H1 (cell line): ENCODE measurements at regions not wholly inside any gene's neighbourhood (a gene's known extent, or its start where the extent isn't known, plus 50 kb on each side); places are given as distances from the start of the nearest gene placed in this dataset.
A peak's percentile ranks its signal among the peaks of the same experiment; 100 is the strongest.

Source experiments
- CTCF ChIA-PET: fragments of 300-600 bp; sonication (Branson Sonifier 250); formaldehyde crosslinking; loops from one replicate; lab custom pipeline; 2021; ENCODE audit not compliant: partially characterized antibody; lab: Charles Lee
- POLR2A ChIA-PET: fragments of 300-600 bp; sonication (Branson Sonifier 250); formaldehyde crosslinking; loops from one replicate; lab custom pipeline; 2021; ENCODE audit warnings: inconsistent platforms; ENCODE audit not compliant: partially characterized antibody; lab: Charles Lee
- DNase-seq, 2 experiments: peaks; one replicate each; pipeline versions ENCODE4 v3.0.0 to v3.0.0-alpha.2; 2010 to 2022; ENCODE audit warnings: low spot score in 2 of 2, low read depth in 1 of 2, mixed read lengths in 1 of 2
- FAIRE-seq: peaks from 2 replicates; lab custom pipeline; 2011; peaks lifted over from hg19 to GRCh38; lab: Jason Lieb, UNC
- H2AFZ ChIP-seq: 2 replicates; pipeline ENCODE4 v1.8.1; 2012; ENCODE audit warnings: low read length, inconsistent platforms
- H2AK5ac ChIP-seq: 2 replicates; pipeline ENCODE4 v1.6.1; 2013; ENCODE audit warnings: low read depth, low read length
- H2BK120ac ChIP-seq: replicated peaks from 2 replicates; pipeline ENCODE3; 2013; ENCODE audit warnings: low read depth, low read length, inconsistent platforms
- H2BK12ac ChIP-seq: 2 replicates; pipeline ENCODE4 v1.6.1; 2013; ENCODE audit warnings: low read depth, low read length
- H2BK15ac ChIP-seq: 2 replicates; pipeline ENCODE4 v1.6.1; 2013; ENCODE audit warnings: low read length
- H2BK20ac ChIP-seq: 2 replicates; pipeline ENCODE4 v1.6.1; 2013; ENCODE audit warnings: low read length
- H2BK5ac ChIP-seq: 2 replicates; pipeline ENCODE4 v1.6.1; 2013; ENCODE audit warnings: low read depth, low read length
- H3K14ac ChIP-seq: 2 replicates; pipeline ENCODE4 v1.6.1; 2013; ENCODE audit warnings: inconsistent platforms; ENCODE audit not compliant: insufficient read length
- H3K18ac ChIP-seq: 2 replicates; pipeline ENCODE4 v1.6.1; 2013; ENCODE audit warnings: low read length; ENCODE audit errors: extremely low read depth
- H3K23ac ChIP-seq: 2 replicates; pipeline ENCODE4 v1.6.1; 2013; ENCODE audit warnings: inconsistent platforms; ENCODE audit not compliant: insufficient read length
- H3K23me2 ChIP-seq: 2 replicates; pipeline ENCODE4 v1.6.1; 2013; ENCODE audit warnings: low read depth, low read length
- H3K27ac ChIP-seq: 2 replicates; pipeline ENCODE4 v1.6.1; 2011; ENCODE audit warnings: low read depth, low read length, inconsistent platforms
- H3K27me3 ChIP-seq, 4 experiments: replicated peaks in 1 of 4; 1 replicate in 1 of 4; 2 replicates in 3 of 4; pipeline versions ENCODE4 v1.6.1 to v1.8.1; 2011 to 2013; ENCODE audit warnings: low read length in 3 of 4, mild to moderate bottlenecking in 3 of 4, inconsistent platforms in 2 of 4, mixed read lengths in 2 of 4, moderate library complexity in 1 of 4; ENCODE audit not compliant: control insufficient read depth in 3 of 4, insufficient read depth in 3 of 4; ENCODE audit errors: extremely low read depth in 1 of 4
- H3K36me3 ChIP-seq, 4 experiments: 2 replicates each; pipeline versions ENCODE4 v1.6.1 to v1.8.1; 2011 to 2013; ENCODE audit warnings: mild to moderate bottlenecking in 4 of 4, low read length in 3 of 4, moderate library complexity in 2 of 4, control low read depth in 1 of 4, inconsistent platforms in 1 of 4; ENCODE audit not compliant: insufficient read depth in 4 of 4, control insufficient read depth in 2 of 4
- H3K4ac ChIP-seq: replicated peaks from 2 replicates; pipeline ENCODE3; 2013; ENCODE audit warnings: low read length, low read depth, mixed read lengths, inconsistent platforms; ENCODE audit not compliant: insufficient read length
- H3K4me1 ChIP-seq, 4 experiments: replicated peaks in 1 of 4; 1 replicate in 1 of 4; 2 replicates in 3 of 4; pipeline versions ENCODE4 v1.6.1 to v1.8.1; 2011 to 2013; ENCODE audit warnings: low read length in 3 of 4, inconsistent platforms in 2 of 4, mixed read lengths in 1 of 4; ENCODE audit not compliant: insufficient read depth in 4 of 4, control insufficient read depth in 3 of 4
- H3K4me2 ChIP-seq, 2 experiments: 2 replicates each; pipeline versions ENCODE4 v1.6.1 to v1.8.1; 2011 to 2013; ENCODE audit warnings: low read depth in 2 of 2, low read length in 2 of 2, control low read depth in 1 of 2, inconsistent platforms in 1 of 2, mild to moderate bottlenecking in 1 of 2; ENCODE audit not compliant: insufficient read depth in 1 of 2
- H3K4me3 ChIP-seq, 4 experiments: fragments of 200-600, 300-600 bp in 1 of 4; sonication (generic), shearing (Covaris generic), sonication (Bioruptor Twin) in 1 of 4; 2 replicates each; pipeline versions ENCODE4 v1.5.1 to v1.8.1; 2011 to 2016; ENCODE audit warnings: low read length in 4 of 4, low read depth in 3 of 4, control low read depth in 2 of 4, inconsistent platforms in 2 of 4, mild to moderate bottlenecking in 2 of 4, mixed read lengths in 1 of 4, moderate library complexity in 1 of 4; ENCODE audit not compliant: insufficient read depth in 2 of 4; ENCODE audit errors: extremely low read depth in 1 of 4
- H3K56ac ChIP-seq: replicated peaks from 2 replicates; pipeline ENCODE3; 2013; ENCODE audit warnings: low read depth, mild to moderate bottlenecking, mixed read lengths, low read length, inconsistent platforms; ENCODE audit not compliant: insufficient read length
- H3K79me1 ChIP-seq: 2 replicates; pipeline ENCODE4 v1.6.1; 2013; ENCODE audit warnings: low read depth, low read length, control low read depth
- H3K79me2 ChIP-seq, 2 experiments: 2 replicates each; pipeline versions ENCODE4 v1.6.1 to v1.8.1; 2012 to 2013; ENCODE audit warnings: low read length in 2 of 2, mild to moderate bottlenecking in 2 of 2, inconsistent platforms in 1 of 2; ENCODE audit not compliant: insufficient read depth in 2 of 2, control insufficient read depth in 1 of 2
- H3K9ac ChIP-seq, 4 experiments: replicated peaks in 1 of 4; 1 replicate in 1 of 4; 2 replicates in 3 of 4; pipeline versions ENCODE4 v1.6.1 to v1.8.1; 2011 to 2013; ENCODE audit warnings: low read depth in 3 of 4, low read length in 3 of 4, control low read depth in 2 of 4, mild to moderate bottlenecking in 2 of 4, moderate library complexity in 2 of 4, inconsistent platforms in 1 of 4; ENCODE audit errors: extremely low read depth in 1 of 4
- H3K9me3 ChIP-seq, 2 experiments: 2 replicates each; pipeline versions ENCODE4 v1.6.1 to v1.8.1; 2012 to 2013; ENCODE audit warnings: mild to moderate bottlenecking in 2 of 2, moderate library complexity in 2 of 2, control low read depth in 1 of 2, inconsistent platforms in 1 of 2, low read depth in 1 of 2, low read length in 1 of 2, mixed read lengths in 1 of 2; ENCODE audit not compliant: insufficient read depth in 2 of 2
- H4K20me1 ChIP-seq, 2 experiments: replicated peaks in 1 of 2; 2 replicates each; pipeline versions ENCODE3 to v1.8.1; 2011 to 2013; ENCODE audit warnings: inconsistent platforms in 2 of 2, low read length in 2 of 2, mild to moderate bottlenecking in 1 of 2; ENCODE audit not compliant: insufficient read depth in 2 of 2, control insufficient read depth in 1 of 2
- H4K5ac ChIP-seq: 2 replicates; pipeline ENCODE4 v1.6.1; 2013; ENCODE audit warnings: low read length, low read depth, mixed read lengths, inconsistent platforms; ENCODE audit not compliant: insufficient read length
- H4K8ac ChIP-seq: 2 replicates; pipeline ENCODE4 v1.8.0; 2013; ENCODE audit warnings: mild to moderate bottlenecking, moderate library complexity, low read length, inconsistent platforms; ENCODE audit not compliant: insufficient read depth; ENCODE audit errors: extremely low read depth
- H4K91ac ChIP-seq: replicated peaks from 2 replicates; pipeline ENCODE3; 2013; ENCODE audit warnings: low read length, mixed read lengths, inconsistent platforms; ENCODE audit not compliant: insufficient read length
- BACH1 ChIP-seq: IDR thresholded peaks from 2 replicates; pipeline ENCODE4 v1.6.1; 2012; ENCODE audit warnings: low read length, improper control_type of control experiment
- BCL11A ChIP-seq, 2 experiments: IDR thresholded peaks; one replicate each; pipeline ENCODE4 v1.6.1; 2011; ENCODE audit warnings: low read depth in 2 of 2, low read length in 2 of 2, mild to moderate bottlenecking in 2 of 2
- CBX8 ChIP-seq: fragments of 300-800, 300-1000 bp; sonication (generic); IDR thresholded peaks from 2 replicates; pipeline ENCODE4 v1.7.1; 2016; ENCODE audit warnings: low read depth, low read length, borderline replicate concordance
- CEBPB ChIP-seq: IDR thresholded peaks from 2 replicates; pipeline ENCODE4 v1.6.1; 2012; ENCODE audit warnings: low read depth, low read length
- HDAC6 ChIP-seq: IDR thresholded peaks from one replicate; pipeline ENCODE4 v1.7.1; 2012; ENCODE audit warnings: low read depth, mild to moderate bottlenecking, inconsistent platforms, low read length, moderate library complexity
- KDM5A ChIP-seq: fragments of 200-600 bp; IDR thresholded peaks from 2 replicates; pipeline ENCODE4 v1.7.1; 2012; ENCODE audit warnings: mild to moderate bottlenecking, low read length, inconsistent platforms, mixed read lengths
- NANOG ChIP-seq: IDR thresholded peaks from 2 replicates; pipeline ENCODE4 v1.6.1; 2011; ENCODE audit warnings: low read length, low read depth, mild to moderate bottlenecking, inconsistent platforms; ENCODE audit not compliant: insufficient read depth, poor library complexity, severe bottlenecking
- RBBP5 ChIP-seq: IDR thresholded peaks from 2 replicates; pipeline ENCODE4 v1.7.1; 2012; ENCODE audit warnings: low read depth, mild to moderate bottlenecking, inconsistent platforms, low read length, moderate library complexity, borderline replicate concordance
- RXRA ChIP-seq: IDR thresholded peaks from 2 replicates; pipeline ENCODE4 v1.6.1; 2011; ENCODE audit warnings: low read depth, mild to moderate bottlenecking, low read length, moderate library complexity; ENCODE audit not compliant: insufficient read depth
- SP2 ChIP-seq: IDR thresholded peaks from 2 replicates; pipeline ENCODE4 v1.6.1; 2012; ENCODE audit warnings: mild to moderate bottlenecking, low read length, inconsistent platforms
- WGBS, 2 experiments: shearing (Covaris generic) in 1 of 2; methylation state at CpG; one replicate each; pipeline versions ENCODE4 v1.1.6 to v1.1.7; 2013 to 2015; ENCODE audit warnings: low lambda C conversion rate in 2 of 2, mixed read lengths in 2 of 2, inconsistent platforms in 1 of 2, low coverage in 1 of 2, missing lambda C conversion rate in 1 of 2; ENCODE audit not compliant: insufficient replicate concordance in 2 of 2, insufficient coverage in 1 of 2, insufficient read length in 1 of 2; ENCODE audit errors: extremely low coverage in 1 of 2, missing lambda C conversion rate in 1 of 2; 5-methylcytosine and 5-hydroxymethylcytosine counted together
- TF ChIP-seq, protein P1 (sequence below): IDR thresholded peaks from 2 replicates; pipeline ENCODE4 v1.6.1; 2012; ENCODE audit warnings: inconsistent platforms
- TF ChIP-seq, protein P2 (sequence below): IDR thresholded peaks from 2 replicates; pipeline ENCODE4 v1.6.1; 2012; ENCODE audit warnings: inconsistent platforms
- TF ChIP-seq, protein P3 (sequence below): IDR thresholded peaks from 2 replicates; pipeline ENCODE4 v1.6.1; 2011; ENCODE audit warnings: low read depth, mild to moderate bottlenecking, low read length; ENCODE audit not compliant: insufficient read depth

DNA sequence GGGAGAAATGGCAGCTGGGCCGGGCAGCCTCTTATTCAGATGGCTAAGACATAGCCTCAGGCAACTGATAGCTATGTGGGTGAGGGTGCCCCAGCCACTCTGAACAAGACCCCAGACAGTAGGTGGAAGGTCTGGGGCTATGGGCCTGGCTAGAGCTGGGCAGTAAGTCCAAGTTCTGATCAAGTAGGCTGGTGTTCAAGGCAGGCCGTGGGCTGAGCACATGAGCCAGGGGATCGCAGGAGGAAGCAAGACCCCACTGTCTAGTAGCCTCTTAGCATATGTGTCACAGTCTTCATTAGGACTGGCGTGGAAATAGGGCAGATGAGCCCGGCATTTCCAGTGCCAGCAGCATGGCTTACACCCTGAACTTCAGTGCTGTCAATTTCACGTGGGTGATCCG lies 192.1 kb downstream of the ADAMTS15 start:
- Histone ChIP-seq H3K27ac (no peak overlapping the region), H3K14ac (no peak overlapping the region), H3K4ac (no peak overlapping the region), H4K8ac (no peak overlapping the region), H4K91ac (no peak overlapping the region), H3K4me1 (peaks cover 0 to 6% (median 3%) of the 10 kb centered on the region in 4 experiments; a peak in 3 of 7 replicates), H2BK15ac (no peak overlapping the region), H3K79me2 (no peaks in the 10 kb centered on the region), H3K4me3 (no peak overlapping the region), H2BK120ac (no peak overlapping the region), H3K79me1 (no peaks in the 10 kb centered on the region), H3K23me2 (no peaks in the 10 kb centered on the region), H3K27me3 (no peaks in the 10 kb centered on the region), H2AFZ (no peak overlapping the region), H4K20me1 (no peaks in the 10 kb centered on the region), H2BK5ac (no peak overlapping the region), H4K5ac (no peak overlapping the region), H3K23ac (no peak overlapping the region), H3K9ac (no peak overlapping the region), H3K36me3 (no peaks in the 10 kb centered on the region), H3K9me3 (no peaks in the 10 kb centered on the region), H2BK12ac (no peak overlapping the region), H3K18ac (no peak overlapping the region), H2BK20ac (peak overlapping the region; percentile 29; the same call in 1 of the 2 replicates), H2AK5ac (no peak overlapping the region), H3K4me2 (no peak overlapping the region), H3K56ac (no peak overlapping the region)
- no peak for FAIRE-seq
- WGBS, 2 experiments: 89% methylated on average over 7 of the region's 7 CpGs; no CpG with 5 or more reads in 1 of the 2 experiments
- ChIA-PET POLR2A (no interaction called here), CTCF (interaction anchor here (0.6 kb wide), 1 partner anchor 126 kb away, joined by 3 read pairs; no protein-coding TSS in a partner anchor)
- no peak for DNase-seq
- no peak for TF ChIP-seq CEBPB
- TF ChIP-seq, protein P1, sequence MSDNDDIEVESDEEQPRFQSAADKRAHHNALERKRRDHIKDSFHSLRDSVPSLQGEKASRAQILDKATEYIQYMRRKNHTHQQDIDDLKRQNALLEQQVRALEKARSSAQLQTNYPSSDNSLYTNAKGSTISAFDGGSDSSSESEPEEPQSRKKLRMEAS: no peak
- TF ChIP-seq NANOG: no peak
- TF ChIP-seq, protein P2, sequence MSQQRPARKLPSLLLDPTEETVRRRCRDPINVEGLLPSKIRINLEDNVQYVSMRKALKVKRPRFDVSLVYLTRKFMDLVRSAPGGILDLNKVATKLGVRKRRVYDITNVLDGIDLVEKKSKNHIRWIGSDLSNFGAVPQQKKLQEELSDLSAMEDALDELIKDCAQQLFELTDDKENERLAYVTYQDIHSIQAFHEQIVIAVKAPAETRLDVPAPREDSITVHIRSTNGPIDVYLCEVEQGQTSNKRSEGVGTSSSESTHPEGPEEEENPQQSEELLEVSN: no peak
- no peak for TF ChIP-seq SP2
- no peak for TF ChIP-seq RBBP5
- TF ChIP-seq BACH1: no peak
- no peak for TF ChIP-seq KDM5A
- no peak for TF ChIP-seq BCL11A (IDR thresholded peaks at IDR 0.05; ENCODE audit: low read depth in 2 of 2, low read length in 2 of 2)
- TF ChIP-seq, protein P3, sequence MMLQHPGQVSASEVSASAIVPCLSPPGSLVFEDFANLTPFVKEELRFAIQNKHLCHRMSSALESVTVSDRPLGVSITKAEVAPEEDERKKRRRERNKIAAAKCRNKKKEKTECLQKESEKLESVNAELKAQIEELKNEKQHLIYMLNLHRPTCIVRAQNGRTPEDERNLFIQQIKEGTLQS: no peak
- TF ChIP-seq RXRA: no peak
- no peak for TF ChIP-seq HDAC6
- no peak for TF ChIP-seq CBX8
